HepG2 (cell line): ENCODE measurements at regions not wholly inside any gene's neighbourhood (a gene's known extent, or its start where the extent isn't known, plus 50 kb on each side); places are given as distances from the start of the nearest gene placed in this dataset.

ENCODE experiments used
- ATAC-seq: fragments of 200-7000 bp; cut with Tn5 transposase; 3 replicates; pipeline ENCODE4 v1.9.1; 2020; ENCODE audit warnings: mild to moderate bottlenecking, moderate library complexity
- BruUV-seq: library from RNA; stranded (reverse); fragments of 400-500 nt; replicated peaks from 2 replicates; lab custom pipeline; 2021; lab: Mats Ljungman, UMichigan
- CTCF ChIA-PET: fragments of 300-600 bp; formaldehyde crosslinking; extraction: SDS; loops from one replicate; lab custom pipeline; 2021; ENCODE audit warnings: low total read pairs, inconsistent platforms, low intra/inter-chr PET ratio; lab: Yijun Ruan, JAX
- POLR2A ChIA-PET: fragments of 350-600 bp; sonication (Branson Sonifier 250); formaldehyde crosslinking; loops from one replicate; lab custom pipeline; 2020; ENCODE audit warnings: antibody characterized with exemption, inconsistent platforms; lab: Yijun Ruan, JAX
- DNase-seq: peaks from one replicate; pipeline ENCODE4 v3.0.0-alpha.2; 2015; ENCODE audit warnings: low spot score
- FAIRE-seq: peaks from 3 replicates; lab custom pipeline; 2011; peaks lifted over from hg19 to GRCh38; lab: Jason Lieb, UNC
- H2AFZ ChIP-seq: one replicate; pipeline ENCODE4 v1.6.1; 2011; ENCODE audit warnings: low read length, inconsistent platforms
- H3K27ac ChIP-seq: fragments of 300-600 bp; 3 replicates; pipeline ENCODE4 v1.8.0; 2011; ENCODE audit warnings: mixed run types, mild to moderate bottlenecking, mixed read lengths, low read length, inconsistent platforms; ENCODE audit not compliant: insufficient read depth; ENCODE audit errors: extremely low read length
- H3K27me3 ChIP-seq, 2 experiments: fragments of 200-600 bp in 1 of 2; 2 replicates in 1 of 2; 3 replicates in 1 of 2; pipeline versions ENCODE4 v1.6.0 to v1.8.0; 2011; ENCODE audit warnings: low read length in 2 of 2, mild to moderate bottlenecking in 2 of 2, moderate library complexity in 2 of 2, inconsistent platforms in 1 of 2; ENCODE audit not compliant: insufficient read depth in 2 of 2, control insufficient read depth in 1 of 2
- H3K36me3 ChIP-seq, 2 experiments: fragments of 200-600 bp in 1 of 2; replicated peaks in 1 of 2; 2 replicates in 1 of 2; 3 replicates in 1 of 2; pipeline versions ENCODE4 v1.5.1 to v1.8.0; 2011; ENCODE audit warnings: low read length in 2 of 2, inconsistent platforms in 1 of 2; ENCODE audit not compliant: insufficient read depth in 2 of 2, control insufficient read depth in 1 of 2
- H3K4me1 ChIP-seq: 2 replicates; pipeline ENCODE4 v1.5.1; 2012; ENCODE audit warnings: low read length, inconsistent platforms; ENCODE audit not compliant: insufficient read depth
- H3K4me2 ChIP-seq: 2 replicates; pipeline ENCODE4 v1.6.0; 2011; ENCODE audit warnings: low read depth, low read length, inconsistent platforms
- H3K4me3 ChIP-seq, 3 experiments: fragments of 200-600 bp in 1 of 3; sonication (generic), shearing (Covaris generic) in 1 of 3; replicated peaks in 1 of 3; 2 replicates each; pipeline ENCODE4 v1.5.1; 2011 to 2016; ENCODE audit warnings: low read length in 3 of 3, inconsistent platforms in 2 of 3, low read depth in 2 of 3, mild to moderate bottlenecking in 2 of 3, control low read depth in 1 of 3, mixed read lengths in 1 of 3; ENCODE audit not compliant: insufficient read depth in 1 of 3
- H3K79me2 ChIP-seq: one replicate; pipeline ENCODE4 v1.6.1; 2011; ENCODE audit warnings: low read length, inconsistent platforms; ENCODE audit not compliant: insufficient read depth
- H3K9ac ChIP-seq: 2 replicates; pipeline ENCODE4 v1.6.0; 2011; ENCODE audit warnings: mild to moderate bottlenecking, low read depth, low read length, inconsistent platforms; ENCODE audit not compliant: insufficient read depth
- H3K9me3 ChIP-seq: 2 replicates; pipeline ENCODE4 v1.5.1; 2012; ENCODE audit warnings: mild to moderate bottlenecking, low read length
- H4K20me1 ChIP-seq: 2 replicates; pipeline ENCODE4 v1.6.0; 2011; ENCODE audit warnings: inconsistent platforms, mild to moderate bottlenecking, low read length, moderate library complexity; ENCODE audit not compliant: insufficient read depth
- HMGXB4 ChIP-seq, 2 experiments: sonication (generic) in 1 of 2; formaldehyde crosslinking in 1 of 2; IDR thresholded peaks; 2 replicates each; pipeline versions ENCODE4 v1.4.0 to v1.6.1; 2018 to 2020; ENCODE audit warnings: missing genetic modification reagents in 2 of 2, borderline replicate concordance in 1 of 2, low read depth in 1 of 2, mild to moderate bottlenecking in 1 of 2, missing biosample characterization in 1 of 2
- IKZF4 ChIP-seq: sonication (generic); formaldehyde crosslinking; IDR thresholded peaks from 2 replicates; pipeline ENCODE4 v1.5.1; 2020; ENCODE audit warnings: borderline replicate concordance, mild to moderate bottlenecking, low read depth, missing genetic modification reagents; ENCODE audit errors: not compliant biosample characterization
- NFE2L1 ChIP-seq: sonication (generic); formaldehyde crosslinking; IDR thresholded peaks from 2 replicates; pipeline ENCODE4 v1.4.0; 2020; ENCODE audit warnings: missing genetic modification reagents, mild to moderate bottlenecking, borderline replicate concordance
- SMARCC2 ChIP-seq: fragments of 450-650 bp; IDR thresholded peaks from 2 replicates; pipeline ENCODE4 v1.6.1; 2017; ENCODE audit warnings: antibody characterized with exemption, mild to moderate bottlenecking
- TEAD3 ChIP-seq: optimal IDR thresholded peaks from 2 replicates; pipeline ENCODE3; 2016; ENCODE audit warnings: borderline replicate concordance
- THAP11 ChIP-seq: IDR thresholded peaks from 2 replicates; pipeline ENCODE4 v1.6.1; 2016; ENCODE audit warnings: missing biosample characterization, missing genetic modification reagents
- ZKSCAN5 ChIP-seq: sonication (generic); formaldehyde crosslinking; IDR thresholded peaks from 2 replicates; pipeline ENCODE4 v1.5.1; 2020; ENCODE audit warnings: mild to moderate bottlenecking, missing genetic modification reagents
- ZNF143 ChIP-seq: sonication (generic); formaldehyde crosslinking; IDR thresholded peaks from 2 replicates; pipeline ENCODE4 v1.4.0; 2020; ENCODE audit warnings: missing genetic modification reagents
- ZNF281 ChIP-seq: sonication (generic); formaldehyde crosslinking; IDR thresholded peaks from 2 replicates; pipeline ENCODE4 v1.4.0; 2020; ENCODE audit warnings: missing genetic modification reagents, borderline replicate concordance
- ZNF576 ChIP-seq: sonication (generic); formaldehyde crosslinking; IDR thresholded peaks from 2 replicates; pipeline ENCODE4 v1.4.0; 2020; ENCODE audit warnings: mild to moderate bottlenecking, missing genetic modification reagents
- WGBS: methylation state at CpG from one replicate; pipeline ENCODE4 v1.1.6; 2017; ENCODE audit warnings: low lambda C conversion rate; 5-methylcytosine and 5-hydroxymethylcytosine counted together
- in situ Hi-C: cut with HindIII; loops from 2 replicates; pipeline ENCODE4 v1.10.0; 2017; ENCODE audit warnings: low pct_unique_long_range_greater_than_20kb; ENCODE audit not compliant: extremely low pct_ligation_motif_present
- intact Hi-C: fragments of 100-400 bp; cut with micrococcal nuclease; formaldehyde crosslinking; loops from one replicate; pipeline ENCODE4 v1.10.0; 2022; ENCODE audit not compliant: unreplicated experiment

GRCh38 chr3:106251160-106251892, 382.5 kb upstream of the CBLB start:
- CTCF ChIA-PET = no interaction called here
- no peaks in the 10 kb centered on the region for H3K79me2 ChIP-seq
- in situ Hi-C loops (no loop called here), intact Hi-C loops (no loop called here)
- H3K4me1 ChIP-seq = no peaks in the 10 kb centered on the region
- no peaks in the 10 kb centered on the region for H3K27me3 ChIP-seq
- POLR2A ChIA-PET = no interaction called here
- WGBS = 31% methylated on average over 2 of the region's 2 CpGs
- no peak for FAIRE-seq
- no peak overlapping the region for H3K9ac ChIP-seq
- no TSS peak for BruUV-seq
- TF ChIP-seq THAP11 = no peak
- TF ChIP-seq ZKSCAN5 (CRISPR knock-in tag) = no peak
- no peak for TF ChIP-seq SMARCC2
- TF ChIP-seq ZNF576 (CRISPR knock-in tag) = no peak
- TF ChIP-seq ZNF143 = no peak
- TF ChIP-seq IKZF4 (CRISPR knock-in tag) = no peak
- TF ChIP-seq ZNF281 (CRISPR knock-in tag) = no peak
- TF ChIP-seq NFE2L1 = no peak
- no peak for TF ChIP-seq TEAD3 (CRISPR knock-in tag)
- TF ChIP-seq HMGXB4 (CRISPR knock-in tag; IDR thresholded peaks at IDR 0.05; ENCODE audit: borderline replicate concordance in 1 of 2, low read depth in 1 of 2) = no peak
- no peaks in the 10 kb centered on the region for H3K36me3 ChIP-seq
- H3K9me3 ChIP-seq = peaks cover 25% of the 10 kb centered on the region
- H2AFZ ChIP-seq = no peak overlapping the region
- H4K20me1 ChIP-seq = no peaks in the 10 kb centered on the region
- H3K4me2 ChIP-seq = no peak overlapping the region
- no peak overlapping the region for H3K27ac ChIP-seq
- DNase-seq = no peak
- H3K4me3 ChIP-seq = no peak overlapping the region
- no peak for ATAC-seq
